Osteocyte (in vitro differentiated cells): ENCODE measurements at regions not wholly inside any gene's neighbourhood (a gene's known extent, or its start where the extent isn't known, plus 50 kb on each side); places are given as distances from the start of the nearest gene placed in this dataset.
"Not testable (repeated sequence)": the region's sequence is repeated elsewhere in the genome, so short reads cannot be mapped to it uniquely, and the experiment has no call there.

Experiments used
- DNase-seq: peaks from one replicate; pipeline ENCODE4 v3.0.0; 2021; ENCODE audit warnings: mixed read lengths; ENCODE audit not compliant: unreplicated experiment; ENCODE audit errors: extremely low spot score
- H3K27ac Mint-ChIP-seq: one replicate; pipeline ENCODE4 v1.8.0; 2021; ENCODE audit warnings: mild to moderate bottlenecking, mixed read lengths; ENCODE audit not compliant: unreplicated experiment
- H3K27me3 Mint-ChIP-seq: one replicate; pipeline ENCODE4 v1.8.0; 2021; ENCODE audit warnings: mixed read lengths; ENCODE audit not compliant: unreplicated experiment
- H3K36me3 Mint-ChIP-seq: one replicate; pipeline ENCODE4 v1.8.0; 2021; ENCODE audit warnings: mixed read lengths; ENCODE audit not compliant: unreplicated experiment
- H3K4me1 Mint-ChIP-seq: one replicate; pipeline ENCODE4 v1.8.0; 2021; ENCODE audit warnings: mixed read lengths; ENCODE audit not compliant: unreplicated experiment
- H3K4me3 Mint-ChIP-seq: one replicate; pipeline ENCODE4 v1.8.0; 2021; ENCODE audit warnings: mild to moderate bottlenecking, moderate library complexity, mixed read lengths; ENCODE audit not compliant: unreplicated experiment
- H3K9me3 Mint-ChIP-seq: one replicate; pipeline ENCODE4 v1.8.0; 2021; ENCODE audit warnings: mixed read lengths; ENCODE audit not compliant: unreplicated experiment

GRCh38 chr21:8757399-8758093 is 1763.8 kb upstream of the TPTE start:
- DNase-seq, H3K27me3 Mint-ChIP-seq, H3K4me3 Mint-ChIP-seq, H3K36me3 Mint-ChIP-seq, H3K27ac Mint-ChIP-seq, H3K4me1 Mint-ChIP-seq: not testable (repeated sequence)
- H3K9me3 Mint-ChIP-seq, result peaks cover 30% of the 10 kb centered on the region

- H3K27me3 Mint-ChIP-seq, DNase-seq, H3K4me1 Mint-ChIP-seq, H3K27ac Mint-ChIP-seq, H3K4me3 Mint-ChIP-seq, H3K36me3 Mint-ChIP-seq: not testable (repeated sequence)
- H3K9me3 Mint-ChIP-seq, result peaks cover 35% of the 10 kb centered on the region
These were observed 1762.4 kb upstream of the TPTE start for GRCh38 chr21:8758921-8759367.

GRCh38 chr21:8762241-8762640 is 1759.1 kb upstream of the TPTE start:
- H3K27ac Mint-ChIP-seq, H3K4me3 Mint-ChIP-seq, H3K36me3 Mint-ChIP-seq, H3K27me3 Mint-ChIP-seq, DNase-seq, H3K4me1 Mint-ChIP-seq: not testable (repeated sequence)
- peaks cover 49% of the 10 kb centered on the region for H3K9me3 Mint-ChIP-seq

- not testable (repeated sequence) for H3K4me3 Mint-ChIP-seq, DNase-seq, H3K4me1 Mint-ChIP-seq, H3K36me3 Mint-ChIP-seq, H3K27ac Mint-ChIP-seq, H3K27me3 Mint-ChIP-seq
- peaks cover 41% of the 10 kb centered on the region for H3K9me3 Mint-ChIP-seq
These were observed 1757.0 kb upstream of the TPTE start for GRCh38 chr21:8764416-8764815.

- H3K9me3 Mint-ChIP-seq, result peaks cover 42% of the 10 kb centered on the region
These were observed 1755.2 kb upstream of the TPTE start for GRCh38 chr21:8766142-8766541.

GRCh38 chr21:8772910-8773514 is 1748.4 kb upstream of the TPTE start:
- not testable (repeated sequence) for H3K4me1 Mint-ChIP-seq, H3K27ac Mint-ChIP-seq, H3K27me3 Mint-ChIP-seq, H3K4me3 Mint-ChIP-seq, DNase-seq, H3K36me3 Mint-ChIP-seq
- peaks cover 18% of the 10 kb centered on the region for H3K9me3 Mint-ChIP-seq

More at GRCh38 chr21:8766142-8766541, 1755.2 kb upstream of the TPTE start:
- not testable (repeated sequence) for H3K27me3 Mint-ChIP-seq, H3K4me3 Mint-ChIP-seq, H3K27ac Mint-ChIP-seq, DNase-seq, H3K4me1 Mint-ChIP-seq, H3K36me3 Mint-ChIP-seq

GRCh38 chr21:8775591-8776215 is 1745.7 kb upstream of the TPTE start:
- not testable (repeated sequence) for DNase-seq, H3K27me3 Mint-ChIP-seq, H3K27ac Mint-ChIP-seq, H3K4me1 Mint-ChIP-seq, H3K36me3 Mint-ChIP-seq, H3K4me3 Mint-ChIP-seq
- peaks cover 22% of the 10 kb centered on the region for H3K9me3 Mint-ChIP-seq

GRCh38 chr21:8777260-8777659 is 1744.1 kb upstream of the TPTE start:
- not testable (repeated sequence) for H3K4me3 Mint-ChIP-seq, H3K36me3 Mint-ChIP-seq, H3K27ac Mint-ChIP-seq, H3K4me1 Mint-ChIP-seq, DNase-seq, H3K27me3 Mint-ChIP-seq
- H3K9me3 Mint-ChIP-seq, result peaks cover 19% of the 10 kb centered on the region

GRCh38 chr21:8778323-8779085 is 1742.9 kb upstream of the TPTE start:
- not testable (repeated sequence) for H3K27me3 Mint-ChIP-seq, H3K4me3 Mint-ChIP-seq, H3K36me3 Mint-ChIP-seq, H3K27ac Mint-ChIP-seq, H3K4me1 Mint-ChIP-seq, DNase-seq
- peaks cover 19% of the 10 kb centered on the region for H3K9me3 Mint-ChIP-seq

GRCh38 chr21:8812840-8813239 is 1708.5 kb upstream of the TPTE start:
- not testable (repeated sequence) for H3K9me3 Mint-ChIP-seq, H3K27ac Mint-ChIP-seq, H3K4me1 Mint-ChIP-seq, H3K27me3 Mint-ChIP-seq, H3K4me3 Mint-ChIP-seq, H3K36me3 Mint-ChIP-seq
- DNase-seq, result peak; percentile 67

GRCh38 chr21:8834264-8834663 is 1687.1 kb upstream of the TPTE start:
- not testable (repeated sequence) for H3K9me3 Mint-ChIP-seq, H3K4me1 Mint-ChIP-seq, H3K27me3 Mint-ChIP-seq, H3K27ac Mint-ChIP-seq, H3K4me3 Mint-ChIP-seq, H3K36me3 Mint-ChIP-seq
- DNase-seq, result peak; percentile 86
